ENCODE measurements at regions not wholly inside any gene's neighbourhood (a gene's known extent, or its start where the extent isn't known, plus 50 kb on each side); places are given as distances from the start of the nearest gene placed in this dataset.

DNA sequence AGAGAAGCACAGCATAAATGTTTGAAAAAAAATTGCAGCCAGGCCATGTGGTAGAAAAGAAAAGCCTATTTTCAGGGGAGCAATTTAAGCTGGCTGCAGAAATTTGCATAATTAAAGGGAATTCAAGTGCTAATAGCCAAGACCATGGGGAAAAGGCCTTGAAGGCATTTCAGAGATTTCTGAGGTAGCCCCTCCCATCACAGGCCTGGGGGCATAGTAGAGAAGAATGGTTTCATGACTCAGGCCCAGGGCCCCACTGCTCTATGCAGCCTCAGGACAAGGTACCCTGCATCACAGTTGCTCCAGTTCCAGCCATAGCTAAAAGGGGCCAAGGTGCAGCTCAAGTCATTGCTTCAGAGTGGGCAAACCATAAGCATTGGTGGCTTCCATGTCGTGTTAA lies 1416.0 kb downstream of the EFNA5 start:
- no peak for TF ChIP-seq EZH2 (IDR thresholded peaks at IDR 0.05; ENCODE audit: borderline replicate concordance, low read depth, low read length, poor library complexity, severe bottlenecking)
- TF ChIP-seq, protein P1, sequence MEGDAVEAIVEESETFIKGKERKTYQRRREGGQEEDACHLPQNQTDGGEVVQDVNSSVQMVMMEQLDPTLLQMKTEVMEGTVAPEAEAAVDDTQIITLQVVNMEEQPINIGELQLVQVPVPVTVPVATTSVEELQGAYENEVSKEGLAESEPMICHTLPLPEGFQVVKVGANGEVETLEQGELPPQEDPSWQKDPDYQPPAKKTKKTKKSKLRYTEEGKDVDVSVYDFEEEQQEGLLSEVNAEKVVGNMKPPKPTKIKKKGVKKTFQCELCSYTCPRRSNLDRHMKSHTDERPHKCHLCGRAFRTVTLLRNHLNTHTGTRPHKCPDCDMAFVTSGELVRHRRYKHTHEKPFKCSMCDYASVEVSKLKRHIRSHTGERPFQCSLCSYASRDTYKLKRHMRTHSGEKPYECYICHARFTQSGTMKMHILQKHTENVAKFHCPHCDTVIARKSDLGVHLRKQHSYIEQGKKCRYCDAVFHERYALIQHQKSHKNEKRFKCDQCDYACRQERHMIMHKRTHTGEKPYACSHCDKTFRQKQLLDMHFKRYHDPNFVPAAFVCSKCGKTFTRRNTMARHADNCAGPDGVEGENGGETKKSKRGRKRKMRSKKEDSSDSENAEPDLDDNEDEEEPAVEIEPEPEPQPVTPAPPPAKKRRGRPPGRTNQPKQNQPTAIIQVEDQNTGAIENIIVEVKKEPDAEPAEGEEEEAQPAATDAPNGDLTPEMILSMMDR (conservative IDR thresholded peaks at IDR 0.05; ENCODE audit: low read depth, low read length) = no peak

Data from A673 (cell line).